T-helper 2 cell treated with Interferon-gamma antibody and Interleukin-4, amounts not matched to agents 100 ng/mL and 5 ng/mL, for 36 hours (primary cell): ENCODE measurements at regions not wholly inside any gene's neighbourhood (a gene's known extent, or its start where the extent isn't known, plus 50 kb on each side); places are given as distances from the start of the nearest gene placed in this dataset.

ENCODE experiments used
- intact Hi-C: fragments of 100-400 bp; cut with micrococcal nuclease; formaldehyde crosslinking; loops from one replicate; pipeline ENCODE4 v1.15.1; 2023

GRCh38 chr21:41671859-41672542 lies 94.9 kb downstream of the RIPK4 start:
- intact Hi-C loops, result no loop called here

GRCh38 chr21:41671212-41671762 lies 95.6 kb downstream of the RIPK4 start:
- intact Hi-C loops, result no loop called here

- intact Hi-C loops, result no loop called here
These were observed 96.6 kb downstream of the RIPK4 start for GRCh38 chr21:41670056-41670805.

GRCh38 chr21:41669533-41669830 lies 97.4 kb downstream of the RIPK4 start:
- intact Hi-C loops, result no loop called here

GRCh38 chr21:41668686-41669532 lies 97.9 kb downstream of the RIPK4 start:
- intact Hi-C loops, result no loop called here

- intact Hi-C loops, result no loop called here
These were observed 98.8 kb downstream of the RIPK4 start for GRCh38 chr21:41668051-41668541.

GRCh38 chr21:41667136-41667535 lies 99.7 kb downstream of the RIPK4 start:
- intact Hi-C loops, result no loop called here

GRCh38 chr21:41666641-41667081 lies 100.2 kb downstream of the RIPK4 start:
- intact Hi-C loops, result no loop called here

- intact Hi-C loops, result no loop called here
These were observed 100.9 kb downstream of the RIPK4 start for GRCh38 chr21:41665766-41666595.

GRCh38 chr21:41664881-41665765 lies 101.7 kb downstream of the RIPK4 start:
- intact Hi-C loops, result no loop called here

- intact Hi-C loops, result no loop called here
These were observed 102.8 kb downstream of the RIPK4 start for GRCh38 chr21:41663805-41664788.

- intact Hi-C loops, result no loop called here
These were observed 104.1 kb downstream of the RIPK4 start for GRCh38 chr21:41662761-41663160.

GRCh38 chr21:41662161-41662560 lies 104.7 kb downstream of the RIPK4 start:
- intact Hi-C loops, result no loop called here

- intact Hi-C loops, result no loop called here
These were observed 106.1 kb downstream of the RIPK4 start for GRCh38 chr21:41660748-41661147.

- intact Hi-C loops, result no loop called here
These were observed 106.9 kb downstream of the RIPK4 start for GRCh38 chr21:41659791-41660560.

- intact Hi-C loops, result no loop called here
These were observed 109.8 kb downstream of the RIPK4 start for GRCh38 chr21:41656946-41657525.

GRCh38 chr21:41655259-41655658 lies 111.6 kb downstream of the RIPK4 start:
- intact Hi-C loops, result no loop called here
